NCI-H510A treated with DMSO at 0.1 percent for 48 hours (cell line): ENCODE measurements at regions not wholly inside any gene's neighbourhood (a gene's known extent, or its start where the extent isn't known, plus 50 kb on each side); places are given as distances from the start of the nearest gene placed in this dataset.

ENCODE experiments used
- DNase-seq: peaks from one replicate; lab custom pipeline; 2025; lab: John Stamatoyannopoulos, UW

GRCh38 chr5:17893026-17893635 is 258.9 kb downstream of the TAF11L14 start:
- DNase-seq = no peak

DNA sequence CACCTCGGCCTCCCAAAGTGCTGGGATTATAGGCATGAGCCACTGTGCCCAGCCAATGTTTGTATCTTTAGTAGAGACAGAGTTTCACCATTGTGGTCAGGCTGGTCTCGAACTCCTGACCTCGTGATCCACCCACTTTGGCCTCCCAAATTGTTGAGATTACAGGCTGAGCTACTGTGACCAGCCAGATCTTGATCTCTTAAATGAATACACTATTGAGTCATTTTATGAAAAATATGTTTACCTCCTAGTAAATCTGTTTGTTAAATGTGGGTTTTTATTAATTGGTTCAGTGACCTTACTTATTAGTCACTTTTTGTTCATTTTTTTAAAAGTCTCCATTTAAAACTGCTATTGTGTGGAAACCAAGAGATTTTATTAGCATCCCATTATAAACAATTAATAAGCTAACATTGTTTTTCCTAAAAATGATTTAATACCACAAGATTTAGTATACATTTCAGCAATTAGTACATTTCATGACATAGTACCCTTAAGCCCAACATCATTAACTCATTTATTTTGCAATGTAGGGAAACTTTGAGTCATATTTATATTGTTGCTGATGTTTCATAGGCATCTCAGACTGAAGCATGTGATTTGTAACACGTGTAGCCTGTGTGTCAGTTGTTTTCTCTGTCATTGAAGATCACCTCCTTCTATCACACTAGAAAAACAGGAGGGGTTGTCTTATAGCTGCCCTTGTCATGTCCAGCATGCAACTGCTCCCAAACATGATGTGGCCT is 261.2 kb downstream of the TAF11L14 start:
- DNase-seq = no peak

GRCh38 chr5:17896605-17897004 is 262.3 kb downstream of the TAF11L14 start:
- no peak for DNase-seq

DNA sequence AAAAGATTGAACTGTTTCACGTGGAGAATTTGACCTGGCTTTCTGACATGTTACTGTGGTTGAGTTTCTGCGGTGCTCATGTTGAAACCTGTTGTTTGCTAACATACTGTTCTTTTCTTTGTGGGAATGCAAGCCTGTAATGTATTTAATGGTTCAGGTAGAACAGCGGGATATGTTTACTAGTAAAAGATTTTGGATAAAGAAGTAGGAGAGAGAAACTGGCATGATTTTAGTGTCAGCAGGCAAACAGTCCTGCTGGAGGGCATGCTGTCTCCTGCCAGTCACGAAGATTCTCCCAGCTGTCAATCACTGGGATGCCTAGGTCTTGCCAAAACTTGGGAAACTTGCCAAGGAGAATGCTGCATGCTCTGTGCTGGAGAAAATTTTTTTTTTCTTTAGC is 263.5 kb downstream of the TAF11L14 start:
- DNase-seq = no peak

GRCh38 chr5:17898766-17899165 is 264.5 kb downstream of the TAF11L14 start:
- no peak for DNase-seq

DNA sequence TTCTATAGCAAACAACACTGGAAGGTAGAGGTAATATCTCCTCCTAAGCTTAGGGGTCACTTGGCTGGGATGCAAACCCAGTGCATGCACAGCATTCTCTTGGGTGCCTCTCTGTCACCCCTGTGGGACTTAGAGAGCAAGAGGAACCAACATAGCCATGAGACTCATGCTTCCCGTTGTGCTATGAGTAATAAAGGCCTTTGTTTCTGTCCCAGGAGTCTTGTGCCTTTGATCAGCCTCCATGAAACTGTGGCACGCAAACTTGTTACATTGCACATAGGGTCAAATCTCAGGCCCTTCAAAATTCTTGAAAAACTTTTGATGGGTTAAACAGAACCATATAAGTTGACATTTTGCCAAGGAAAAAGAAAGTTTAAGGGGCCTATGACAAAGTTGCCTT is 272.8 kb downstream of the TAF11L14 start:
- no peak for DNase-seq

DNA sequence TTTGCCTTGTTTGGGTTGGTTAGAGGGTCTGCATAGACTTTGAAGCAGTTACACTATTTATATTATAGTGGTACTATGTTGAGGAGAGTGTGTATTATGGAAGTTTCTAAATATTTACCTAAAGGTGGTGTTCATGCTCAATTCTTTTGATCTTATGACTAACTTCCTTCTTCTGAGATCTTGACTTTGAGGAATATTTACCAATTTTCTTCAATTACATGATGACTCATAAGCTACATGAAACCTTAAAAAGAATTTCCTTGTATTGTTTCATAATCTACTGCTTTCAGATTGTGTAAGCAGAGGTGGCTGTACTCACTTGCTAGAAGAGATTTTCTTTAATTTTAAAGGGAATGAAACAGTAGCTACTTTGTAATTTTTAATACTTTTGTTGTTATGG is 276.1 kb downstream of the TAF11L14 start:
- no peak for DNase-seq

DNA sequence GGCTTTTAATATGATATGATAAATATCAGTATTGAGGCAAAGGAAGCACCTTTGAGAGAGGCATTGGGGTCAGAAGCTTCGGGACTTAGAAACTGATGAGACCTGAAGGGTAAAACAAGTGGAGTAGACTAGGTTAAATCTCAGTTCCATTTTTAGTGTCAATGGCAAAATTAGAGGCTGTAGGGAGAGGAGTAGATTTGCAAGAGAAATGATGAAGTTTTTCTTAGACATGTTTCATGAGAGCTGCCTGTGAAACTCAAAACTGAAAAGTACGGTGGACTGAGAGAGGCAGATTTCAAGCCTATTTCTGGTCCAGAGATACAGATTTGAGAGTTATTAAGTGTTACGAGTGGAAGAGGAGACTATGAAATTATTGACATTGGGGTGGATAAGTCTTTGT is 278.5 kb downstream of the TAF11L14 start:
- DNase-seq = no peak

- DNase-seq = no peak
These were observed 282.2 kb downstream of the TAF11L14 start for GRCh38 chr5:17916446-17916845.

DNA sequence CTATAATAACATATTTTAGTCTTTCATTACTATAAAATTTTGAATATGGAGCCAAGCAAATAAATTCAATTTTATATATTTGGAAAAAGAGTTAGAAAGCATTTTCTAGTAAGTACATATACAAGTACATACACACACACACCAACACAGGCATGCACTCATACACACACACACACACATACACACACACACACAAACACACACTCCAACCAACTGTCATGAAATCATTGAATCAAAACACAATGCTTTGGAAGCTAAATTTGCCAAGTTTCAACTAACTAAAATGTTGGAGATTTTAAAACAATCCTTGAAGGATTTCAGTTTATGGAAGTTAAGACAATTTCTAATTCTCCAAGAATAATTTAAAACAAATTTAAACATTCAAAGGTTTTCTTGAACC is 283.2 kb downstream of the TAF11L14 start:
- no peak for DNase-seq

GRCh38 chr5:17918373-17919104 is 284.3 kb downstream of the TAF11L14 start:
- DNase-seq = no peak

DNA sequence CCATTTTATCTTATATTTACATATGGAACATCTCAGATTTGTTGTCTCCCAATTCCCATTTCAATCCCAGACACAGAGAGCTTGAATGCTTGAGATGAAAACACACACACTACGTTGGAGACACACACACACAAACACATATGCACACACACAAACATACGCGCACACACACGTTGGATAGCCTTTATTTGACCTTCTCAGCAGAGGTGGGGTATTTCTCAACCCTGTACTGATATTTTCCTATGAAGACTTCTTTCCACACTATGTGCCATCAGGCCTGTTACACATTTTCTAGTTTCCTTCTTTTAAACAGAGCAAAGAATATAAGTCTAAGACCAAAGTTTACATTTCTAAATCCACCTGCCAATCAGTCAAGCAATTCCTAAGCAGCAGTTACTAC is 291.0 kb downstream of the TAF11L14 start:
- no peak for DNase-seq

DNA sequence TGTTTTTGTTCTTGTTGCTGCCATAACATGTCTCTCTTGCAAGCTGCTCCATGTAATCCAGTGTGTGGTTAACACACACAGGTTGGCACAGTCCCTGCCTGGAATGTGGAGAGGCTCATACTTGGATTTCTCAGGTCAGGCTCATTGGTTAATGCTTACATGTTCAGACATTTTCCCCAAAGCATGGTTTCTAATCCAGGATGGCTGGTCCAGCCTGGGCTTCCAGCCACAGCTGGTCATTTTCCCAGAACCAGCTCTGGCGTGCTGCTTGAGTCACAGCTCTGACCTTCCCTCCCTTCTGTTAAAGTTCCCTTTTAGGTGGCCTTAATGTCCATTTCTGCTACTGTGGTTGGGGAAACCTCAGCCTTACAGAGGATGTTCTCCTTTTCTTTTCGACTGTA is 294.3 kb downstream of the TAF11L14 start:
- no peak for DNase-seq

GRCh38 chr5:17929171-17929570 is 294.9 kb downstream of the TAF11L14 start:
- DNase-seq = no peak

DNA sequence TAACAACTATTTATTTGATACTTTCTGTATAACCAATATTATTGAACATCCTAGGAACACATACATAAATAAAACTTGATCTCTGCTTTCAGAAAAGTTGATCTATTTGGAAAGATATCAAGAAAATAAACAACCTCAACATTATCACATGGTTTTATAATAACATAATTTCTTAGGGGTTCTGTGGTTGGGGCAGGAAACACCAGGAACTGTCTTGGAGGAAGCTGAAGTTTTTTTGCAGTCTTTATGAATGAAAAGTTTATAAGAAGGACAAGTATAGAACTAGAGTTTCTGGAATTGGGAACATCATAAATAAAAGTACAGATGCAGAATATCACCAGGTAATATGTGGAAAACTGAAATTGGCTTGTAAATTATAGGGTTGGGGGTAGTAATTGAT is 296.1 kb downstream of the TAF11L14 start:
- no peak for DNase-seq

DNA sequence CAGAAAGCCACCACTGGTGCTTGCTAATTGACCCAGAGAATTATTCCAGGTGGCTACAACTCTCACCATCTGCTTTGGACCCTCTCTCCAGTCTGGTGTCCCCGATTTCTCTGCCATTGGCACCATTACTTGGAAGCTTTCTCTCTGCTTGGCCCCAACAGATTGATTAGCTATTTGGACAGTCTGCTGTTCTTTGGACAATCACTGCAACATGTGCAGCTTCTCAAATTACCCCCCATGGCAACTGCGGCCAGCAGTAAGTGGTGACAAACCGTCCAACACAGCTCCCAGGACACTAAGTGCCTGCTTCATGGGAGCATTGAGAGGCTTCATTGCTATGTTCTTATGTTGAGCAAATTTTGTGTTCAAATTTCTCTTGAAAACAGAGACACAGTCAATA is 309.8 kb downstream of the TAF11L14 start:
- DNase-seq = no peak

- no peak for DNase-seq
These were observed 312.8 kb downstream of the TAF11L14 start for GRCh38 chr5:17947029-17947428.

GRCh38 chr5:17951392-17952169 is 317.3 kb downstream of the TAF11L14 start:
- DNase-seq = no peak

GRCh38 chr5:17952231-17952630 is 318.0 kb downstream of the TAF11L14 start:
- no peak for DNase-seq

DNA sequence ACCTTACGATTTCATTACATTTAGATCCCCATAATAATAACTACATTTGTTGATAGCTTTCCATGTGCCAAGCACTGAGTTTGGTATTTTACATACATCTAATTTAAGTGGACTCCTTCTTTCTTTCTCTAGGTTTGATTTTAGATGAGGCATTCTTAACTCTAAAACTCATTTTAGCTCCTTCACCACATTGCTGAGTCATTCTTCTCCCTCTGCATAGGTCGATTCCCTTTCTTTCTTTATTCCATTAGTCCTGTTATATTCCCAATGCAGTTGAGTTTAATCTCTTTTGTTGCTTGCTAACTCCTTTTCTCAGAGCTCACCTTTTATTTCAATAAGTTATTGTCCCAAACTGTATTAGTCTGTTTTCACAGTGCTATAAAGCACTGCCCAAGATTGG is 329.8 kb downstream of the TAF11L14 start:
- DNase-seq = no peak

- no peak for DNase-seq
These were observed 332.6 kb downstream of the TAF11L14 start for GRCh38 chr5:17966640-17967402.

GRCh38 chr5:17976404-17976803 is 342.1 kb downstream of the TAF11L14 start:
- no peak for DNase-seq
